A673 (cell line): ENCODE measurements at regions not wholly inside any gene's neighbourhood (a gene's known extent, or its start where the extent isn't known, plus 50 kb on each side); places are given as distances from the start of the nearest gene placed in this dataset.

Source experiments
- BruUV-seq: library from RNA; stranded (reverse); fragments of 400-500 nt; replicated peaks from 2 replicates; lab custom pipeline; 2021; lab: Mats Ljungman, UMichigan
- CTCF ChIA-PET: fragments of 300-600 bp; sonication (Branson Sonifier 250); formaldehyde crosslinking; loops from one replicate; lab custom pipeline; 2022; ENCODE audit warnings: antibody characterized with exemption; lab: Charles Lee
- POLR2A ChIA-PET: fragments of 300-600 bp; sonication (Branson Sonifier 250); formaldehyde crosslinking; loops from one replicate; lab custom pipeline; 2022; ENCODE audit warnings: antibody characterized with exemption; ENCODE audit not compliant: low non-redundant PET; lab: Charles Lee
- DNase-seq: peaks from one replicate; pipeline ENCODE4 v3.0.0-alpha.2; 2015; ENCODE audit warnings: low spot score
- H3K27ac ChIP-seq: fragments of 200-600 bp; sonication (generic); 2 replicates; pipeline ENCODE4 v1.5.1; 2016; ENCODE audit warnings: mixed run types, low read depth, mild to moderate bottlenecking, mixed read lengths, antibody characterized with exemption, low read length; ENCODE audit not compliant: poor library complexity, severe bottlenecking
- H3K27me3 ChIP-seq: fragments of 200-600 bp; sonication (generic); replicated peaks from 2 replicates; pipeline ENCODE4 v1.6.1; 2017; ENCODE audit warnings: mixed run types, low read depth, mild to moderate bottlenecking, mixed read lengths, antibody characterized with exemption, low read length; ENCODE audit not compliant: insufficient read depth, poor library complexity
- H3K36me3 ChIP-seq: fragments of 200-600 bp; sonication (generic); 2 replicates; pipeline ENCODE4 v1.6.1; 2016; ENCODE audit warnings: mixed run types, mild to moderate bottlenecking, mixed read lengths, antibody characterized with exemption, low read length; ENCODE audit not compliant: insufficient read depth, poor library complexity, severe bottlenecking
- H3K4me1 ChIP-seq: fragments of 200-600 bp; sonication (generic); 2 replicates; pipeline ENCODE4 v1.6.1; 2017; ENCODE audit warnings: mixed run types, mild to moderate bottlenecking, mixed read lengths, antibody characterized with exemption, low read length; ENCODE audit not compliant: insufficient read depth, poor library complexity, severe bottlenecking
- H3K4me3 ChIP-seq: fragments of 200-600 bp; sonication (generic); 2 replicates; pipeline ENCODE4 v1.5.1; 2016; ENCODE audit warnings: low read depth, mixed run types, mild to moderate bottlenecking, mixed read lengths, low read length; ENCODE audit not compliant: poor library complexity, severe bottlenecking
- H3K9me3 ChIP-seq: fragments of 200-600 bp; sonication (generic); 2 replicates; pipeline ENCODE4 v1.6.1; 2016; ENCODE audit warnings: mixed run types, low read depth, mild to moderate bottlenecking, mixed read lengths, antibody characterized with exemption, low read length; ENCODE audit not compliant: poor library complexity, severe bottlenecking
- CTCF ChIP-seq: fragments of 300-800, 200-600 bp; sonication (generic); conservative IDR thresholded peaks from 2 replicates; pipeline ENCODE4 v1.5.1; 2017; ENCODE audit warnings: low read depth, mild to moderate bottlenecking, antibody characterized with exemption, low read length, moderate library complexity, mixed read lengths
- EZH2 ChIP-seq: fragments of 200-600 bp; sonication (generic); IDR thresholded peaks from 2 replicates; pipeline ENCODE4 v1.6.1; 2017; ENCODE audit warnings: borderline replicate concordance, low read depth, mild to moderate bottlenecking, mixed read lengths, antibody characterized with exemption, low read length; ENCODE audit not compliant: poor library complexity, severe bottlenecking
- intact Hi-C: fragments of 100-400 bp; cut with micrococcal nuclease; formaldehyde crosslinking; loops from one replicate; pipeline ENCODE4 v1.10.0; 2022; ENCODE audit not compliant: unreplicated experiment

GRCh38 chr14:38851111-38851510, 251.9 kb downstream of the SEC23A start:
- Histone ChIP-seq H3K27ac (no peak overlapping the region), H3K4me3 (no peak overlapping the region), H3K27me3 (no peaks in the 10 kb centered on the region), H3K4me1 (no peaks in the 10 kb centered on the region), H3K9me3 (no peaks in the 10 kb centered on the region), H3K36me3 (no peaks in the 10 kb centered on the region)
- intact Hi-C loops, result no loop called here
- DNase-seq, result no peak
- TF ChIP-seq EZH2 (no peak), CTCF (no peak)
- ChIA-PET POLR2A (no interaction called here), CTCF (no interaction called here)
- no TSS peak for BruUV-seq

GRCh38 chr14:38850664-38851063, 252.4 kb downstream of the SEC23A start:
- TF ChIP-seq EZH2, result no peak
- no peak for TF ChIP-seq CTCF
- POLR2A ChIA-PET, result no interaction called here
- no TSS peak for BruUV-seq
- CTCF ChIA-PET, result no interaction called here
- no peak for DNase-seq
- intact Hi-C loops, result no loop called here
- H3K27ac ChIP-seq, result no peak overlapping the region
- no peaks in the 10 kb centered on the region for H3K9me3 ChIP-seq
- no peaks in the 10 kb centered on the region for H3K36me3 ChIP-seq
- no peaks in the 10 kb centered on the region for H3K4me1 ChIP-seq
- H3K4me3 ChIP-seq, result no peak overlapping the region
- no peaks in the 10 kb centered on the region for H3K27me3 ChIP-seq

GRCh38 chr14:38848243-38848935, 254.6 kb downstream of the SEC23A start:
- ChIA-PET POLR2A (no interaction called here), CTCF (no interaction called here)
- no peak for DNase-seq
- BruUV-seq, result no TSS peak
- no peak overlapping the region for H3K27ac ChIP-seq
- TF ChIP-seq CTCF (no peak), EZH2 (no peak)
- no peaks in the 10 kb centered on the region for H3K36me3 ChIP-seq
- intact Hi-C loops, result no loop called here
- no peaks in the 10 kb centered on the region for H3K27me3 ChIP-seq
- no peaks in the 10 kb centered on the region for H3K4me1 ChIP-seq
- H3K9me3 ChIP-seq, result no peaks in the 10 kb centered on the region
- H3K4me3 ChIP-seq, result no peak overlapping the region
